ENCODE measurements at regions not wholly inside any gene's neighbourhood (a gene's known extent, or its start where the extent isn't known, plus 50 kb on each side); places are given as distances from the start of the nearest gene placed in this dataset.

DNA sequence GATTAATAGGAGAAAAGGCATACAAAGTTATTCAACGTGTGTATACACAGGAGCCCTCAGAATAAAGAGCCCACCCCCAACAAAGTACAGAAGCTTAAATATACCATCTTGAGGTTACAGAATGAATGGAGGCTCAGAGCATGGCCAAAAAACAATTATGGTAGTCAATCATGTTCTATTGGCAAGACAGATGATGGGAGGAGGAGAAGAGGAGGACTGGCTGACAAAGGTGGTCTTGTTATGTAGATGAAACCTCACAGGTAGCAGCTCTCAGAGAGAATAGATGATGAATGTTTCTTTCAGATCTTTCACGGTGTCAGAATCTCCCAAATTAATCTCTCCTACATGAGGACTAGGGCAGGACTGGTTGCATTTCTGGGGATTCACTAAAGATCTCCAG, 66.0 kb downstream of the ARL4C start:
- intact Hi-C loops (cut with DNase I, micrococcal nuclease) = no loop called here
- no peak overlapping the region for H3K4me3 ChIP-seq
- no peak for ATAC-seq
- no peaks in the 10 kb centered on the region for H3K9me3 ChIP-seq
- no peak for DNase-seq
- TF ChIP-seq, protein P1, sequence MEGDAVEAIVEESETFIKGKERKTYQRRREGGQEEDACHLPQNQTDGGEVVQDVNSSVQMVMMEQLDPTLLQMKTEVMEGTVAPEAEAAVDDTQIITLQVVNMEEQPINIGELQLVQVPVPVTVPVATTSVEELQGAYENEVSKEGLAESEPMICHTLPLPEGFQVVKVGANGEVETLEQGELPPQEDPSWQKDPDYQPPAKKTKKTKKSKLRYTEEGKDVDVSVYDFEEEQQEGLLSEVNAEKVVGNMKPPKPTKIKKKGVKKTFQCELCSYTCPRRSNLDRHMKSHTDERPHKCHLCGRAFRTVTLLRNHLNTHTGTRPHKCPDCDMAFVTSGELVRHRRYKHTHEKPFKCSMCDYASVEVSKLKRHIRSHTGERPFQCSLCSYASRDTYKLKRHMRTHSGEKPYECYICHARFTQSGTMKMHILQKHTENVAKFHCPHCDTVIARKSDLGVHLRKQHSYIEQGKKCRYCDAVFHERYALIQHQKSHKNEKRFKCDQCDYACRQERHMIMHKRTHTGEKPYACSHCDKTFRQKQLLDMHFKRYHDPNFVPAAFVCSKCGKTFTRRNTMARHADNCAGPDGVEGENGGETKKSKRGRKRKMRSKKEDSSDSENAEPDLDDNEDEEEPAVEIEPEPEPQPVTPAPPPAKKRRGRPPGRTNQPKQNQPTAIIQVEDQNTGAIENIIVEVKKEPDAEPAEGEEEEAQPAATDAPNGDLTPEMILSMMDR (IDR thresholded peaks at IDR 0.05) = no peak
- H3K4me1 ChIP-seq (ENCODE audit: low read depth) = peaks cover 2% of the 10 kb centered on the region
- H3K36me3 ChIP-seq (ENCODE audit: low read depth) = no peaks in the 10 kb centered on the region

DNA sequence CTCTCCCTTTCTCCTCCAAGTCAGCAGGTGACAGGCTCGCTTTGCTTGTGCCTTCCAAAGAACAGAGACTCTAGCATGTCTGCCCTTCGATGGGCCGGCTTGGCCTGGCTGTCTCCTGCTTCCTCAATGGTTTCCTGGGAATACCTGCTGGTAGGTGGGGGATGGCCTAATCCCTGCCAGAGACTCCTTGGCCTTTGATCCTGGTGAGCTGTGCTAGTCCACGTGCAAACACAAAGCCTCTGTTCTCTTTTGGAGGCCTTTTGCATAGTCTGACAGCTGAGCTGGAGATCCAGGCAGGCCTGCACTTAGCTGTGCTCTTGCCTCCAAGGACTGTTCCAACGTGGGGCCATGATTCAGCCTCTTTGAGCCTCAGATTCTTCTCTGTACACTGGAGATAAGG, 67.6 kb downstream of the ARL4C start:
- ATAC-seq (no peak), DNase-seq (no peak)
- intact Hi-C loops (cut with DNase I, micrococcal nuclease) = no loop called here
- Histone ChIP-seq H3K4me3 (no peak overlapping the region), H3K36me3 (ENCODE audit: low read depth) (no peaks in the 10 kb centered on the region), H3K4me1 (ENCODE audit: low read depth) (peaks cover 2% of the 10 kb centered on the region), H3K9me3 (no peaks in the 10 kb centered on the region)
- TF ChIP-seq, protein P1 (IDR thresholded peaks at IDR 0.05) = no peak

DNA sequence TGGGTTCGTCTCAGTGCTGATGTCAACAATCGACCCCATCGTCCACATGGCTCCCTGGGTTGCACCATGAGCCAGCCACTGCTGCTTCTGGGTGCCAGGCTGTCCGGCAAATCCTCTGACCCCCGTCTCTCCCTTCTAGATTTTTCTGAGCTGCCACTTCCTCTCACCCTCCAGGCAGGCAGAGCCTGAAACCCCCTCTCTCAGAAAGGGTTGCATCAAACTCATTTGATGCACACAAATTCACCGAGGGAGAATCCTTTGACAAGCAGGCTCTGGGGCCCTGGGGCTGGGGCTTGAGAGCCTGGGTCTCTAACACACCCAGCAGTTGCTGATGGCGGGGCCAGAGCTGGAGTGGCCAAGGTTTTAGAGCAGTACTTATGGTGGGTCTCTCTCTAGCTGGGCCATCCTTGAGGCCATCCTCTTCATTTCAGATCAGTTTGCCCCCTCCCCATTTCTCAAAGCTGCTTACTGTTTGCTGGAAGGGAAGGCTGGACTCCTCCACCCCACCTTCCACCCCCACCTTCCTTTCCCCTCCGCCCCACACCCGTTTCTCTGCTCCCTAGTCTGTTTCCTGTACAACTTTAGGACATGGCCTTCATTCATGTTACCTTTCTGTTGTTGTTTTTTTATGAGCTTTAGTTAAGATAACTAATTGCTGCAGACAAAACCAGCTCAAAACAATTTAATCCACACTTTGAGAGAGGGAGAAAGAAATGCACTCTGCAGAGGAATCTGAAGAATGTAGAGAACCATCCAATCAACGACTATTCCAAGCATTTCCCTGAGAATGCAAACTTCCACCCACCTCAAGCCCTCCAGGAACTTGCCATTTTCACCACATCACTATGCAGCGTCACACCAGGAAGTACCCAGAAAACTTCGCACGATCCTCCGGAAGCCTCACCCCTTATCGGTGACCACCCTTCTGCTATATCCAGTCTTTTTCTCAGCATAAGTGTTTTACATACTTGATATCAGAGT, 69.5 kb downstream of the ARL4C start:
- TF ChIP-seq, protein P1 (IDR thresholded peaks at IDR 0.05) = no peak
- peaks cover 10% of the 10 kb centered on the region for H3K4me1 ChIP-seq (ENCODE audit: low read depth)
- H3K36me3 ChIP-seq (ENCODE audit: low read depth) = no peaks in the 10 kb centered on the region
- H3K9me3 ChIP-seq = no peaks in the 10 kb centered on the region
- DNase-seq (no peak), ATAC-seq (no peak)
- intact Hi-C loops (cut with DNase I, micrococcal nuclease) = no loop called here
- H3K4me3 ChIP-seq = no peak overlapping the region

DNA sequence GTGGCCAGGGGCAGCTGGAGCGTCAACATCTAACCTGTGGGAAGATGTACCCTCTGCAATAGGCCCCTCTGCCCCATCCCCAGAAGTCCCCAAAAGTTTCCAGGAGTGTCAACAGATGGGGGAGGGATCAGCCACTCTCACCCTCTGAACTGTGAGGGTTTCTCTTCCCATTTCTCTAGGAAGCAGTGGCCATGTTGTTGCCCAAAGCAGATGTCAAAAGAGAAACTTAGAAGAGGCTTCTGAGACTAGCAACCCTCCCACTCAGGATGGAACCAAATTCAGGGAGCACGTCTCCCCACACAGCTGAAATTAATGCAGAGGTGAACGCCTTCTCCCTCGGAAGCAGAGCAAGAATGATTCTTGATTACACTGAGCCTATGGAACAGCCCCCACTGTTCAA, 70.3 kb downstream of the ARL4C start:
- ATAC-seq (peak; percentile 1), DNase-seq (no peak)

DNA sequence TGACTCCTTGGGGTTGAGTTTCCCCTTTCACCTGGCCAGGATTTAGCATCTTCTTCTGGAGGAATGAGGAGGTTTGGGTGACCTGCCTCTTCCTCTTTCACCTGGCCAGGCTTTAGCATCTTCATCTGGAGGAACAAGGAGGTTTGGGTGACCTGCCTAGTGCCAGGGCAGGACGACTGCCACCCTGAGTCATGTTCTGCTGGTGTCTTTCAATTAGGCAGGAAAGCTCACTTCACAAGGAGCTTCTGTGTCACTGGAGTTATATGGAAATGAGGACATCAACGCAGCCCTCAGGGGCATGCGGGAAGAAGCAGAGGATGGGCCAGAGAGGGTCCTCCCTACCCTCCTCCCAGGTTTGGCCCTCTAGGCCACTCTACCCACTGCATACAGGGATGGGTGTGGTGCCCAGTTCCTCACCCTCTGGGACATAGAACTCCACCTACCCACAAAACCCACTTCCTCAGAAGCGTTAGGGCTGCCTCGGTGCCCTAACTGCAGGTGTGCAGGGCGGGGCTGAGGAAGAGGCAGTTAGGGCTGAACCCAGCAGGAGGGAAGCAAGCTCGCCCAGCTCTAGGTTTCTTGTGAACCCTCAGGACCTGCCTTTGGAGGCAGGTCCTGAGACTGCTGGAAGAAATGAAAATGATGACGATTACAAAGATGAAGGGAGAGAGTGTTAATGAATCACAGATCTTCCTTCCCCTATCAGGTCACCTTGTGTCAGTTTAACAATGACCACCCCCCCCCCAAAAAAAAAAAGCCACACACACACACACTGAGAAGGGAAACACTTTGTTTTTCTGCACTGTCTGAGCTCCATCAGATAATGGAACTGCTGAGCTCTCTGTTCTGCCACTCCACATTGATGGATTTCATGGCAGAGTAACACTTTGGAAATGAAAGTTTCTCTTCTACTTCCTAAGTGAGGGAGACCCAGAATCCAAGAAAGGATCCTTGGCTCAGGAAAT, 71.0 kb downstream of the ARL4C start:
- intact Hi-C loops (cut with DNase I, micrococcal nuclease) = no loop called here
- no peak overlapping the region for H3K4me3 ChIP-seq
- no peaks in the 10 kb centered on the region for H3K36me3 ChIP-seq (ENCODE audit: low read depth)
- peaks cover 17% of the 10 kb centered on the region for H3K4me1 ChIP-seq (ENCODE audit: low read depth)
- H3K9me3 ChIP-seq = no peaks in the 10 kb centered on the region
- peak; percentile 63 to 87 (median 64) for DNase-seq
- ATAC-seq = peak; percentile 79
- TF ChIP-seq, protein P1 (IDR thresholded peaks at IDR 0.05) = no peak

More for the DNA sequence above, 70.3 kb downstream of the ARL4C start:
- TF ChIP-seq, protein P1 (IDR thresholded peaks at IDR 0.05) = no peak
- Histone ChIP-seq H3K36me3 (ENCODE audit: low read depth) (no peaks in the 10 kb centered on the region), H3K9me3 (no peaks in the 10 kb centered on the region), H3K4me1 (ENCODE audit: low read depth) (peaks cover 17% of the 10 kb centered on the region), H3K4me3 (no peak overlapping the region)
- intact Hi-C loops (cut with DNase I, micrococcal nuclease) = no loop called here
